ENCODE measurements at regions not wholly inside any gene's neighbourhood (a gene's known extent, or its start where the extent isn't known, plus 50 kb on each side); places are given as distances from the start of the nearest gene placed in this dataset.

DNA sequence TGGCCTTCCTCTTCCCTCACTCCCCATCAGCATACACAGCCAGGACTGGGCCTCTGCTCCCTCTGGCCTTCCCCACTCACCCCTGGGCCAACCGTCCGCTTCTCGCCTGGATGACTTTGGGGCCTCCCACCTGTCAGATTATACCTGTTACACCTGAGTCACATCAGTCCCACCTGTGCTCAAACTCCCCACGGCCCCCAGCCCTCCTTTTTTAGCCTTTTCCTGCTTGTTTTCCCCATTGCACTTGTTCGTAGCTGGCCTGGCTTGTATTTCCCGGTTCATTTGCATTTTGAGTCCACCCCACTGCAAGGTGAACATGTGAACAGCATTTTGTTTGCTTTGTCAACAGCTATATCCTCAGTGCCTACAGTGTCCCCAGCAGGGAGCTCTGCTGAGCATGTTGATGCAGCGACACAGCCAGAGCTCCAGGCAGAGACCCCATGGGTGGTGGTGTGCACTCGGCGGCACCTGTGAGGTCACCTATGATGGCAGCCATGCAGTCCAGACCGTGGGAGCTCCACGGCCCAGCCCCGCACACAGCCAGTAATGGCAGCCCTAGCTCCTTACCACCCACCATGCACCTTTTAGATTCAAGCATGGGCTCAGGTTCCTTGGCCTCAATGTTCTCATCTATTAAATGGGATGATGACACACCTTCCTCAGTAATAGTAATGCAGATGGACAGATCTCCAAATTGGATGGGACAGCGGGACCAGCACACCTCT lies 276.4 kb upstream of the HS6ST1 start:
- Histone ChIP-seq H3K9me3 (replicated peaks; ENCODE audit: control insufficient read depth, insufficient read depth, low read depth, low read length) (no peaks in the 10 kb centered on the region), H3K79me2 (ENCODE audit: control insufficient read depth, insufficient read depth, low read length) (no peaks in the 10 kb centered on the region), H3K9me1 (ENCODE audit: control insufficient read depth, insufficient read depth, low read length) (no peaks in the 10 kb centered on the region), H3K4me3 (no peak overlapping the region), H3K4me1 (replicated peaks in 1 of 2; ENCODE audit: control insufficient read depth in 2 of 2, insufficient read depth in 2 of 2, low read length in 2 of 2) (no peaks in the 10 kb centered on the region), H2AFZ (ENCODE audit: low read depth, low read length) (no peak overlapping the region), H3K9ac (ENCODE audit: insufficient read depth in 1 of 2, low read depth in 2 of 2, low read length in 2 of 2) (no peak overlapping the region), H3K4me2 (ENCODE audit: insufficient read depth, low read length) (no peak overlapping the region), H3K27ac (ENCODE audit: extremely low read depth, low read depth, low read length) (no peak overlapping the region), H3K27me3 (ENCODE audit: control insufficient read depth in 2 of 2, insufficient read depth in 2 of 2, low read length in 2 of 2) (peaks cover 5 to 51% of the 10 kb centered on the region in 2 experiments; a peak in 3 of 5 replicates), H3K36me3 (ENCODE audit: control insufficient read depth, insufficient read depth, low read length) (no peaks in the 10 kb centered on the region), H4K20me1 (replicated peaks; ENCODE audit: control insufficient read depth, insufficient read depth, low read length) (no peaks in the 10 kb centered on the region)
- ATAC-seq = no peak
- no peak for DNase-seq (ENCODE audit: extremely low read depth in 1 of 4, low spot score in 3 of 4)
- TF ChIP-seq CHD2 (IDR thresholded peaks at IDR 0.05; ENCODE audit: low read depth, low read length) (no peak), ZNF121 (CRISPR knock-in tag; conservative IDR thresholded peaks at IDR 0.05) (no peak), STAT5A (IDR thresholded peaks at IDR 0.05; ENCODE audit: borderline replicate concordance, low read length) (no peak), ZNF140 (CRISPR knock-in tag; IDR thresholded peaks at IDR 0.05) (no peak), NR3C1 (CRISPR knock-in tag; IDR thresholded peaks at IDR 0.05) (no peak), PYGO2 (tag; IDR thresholded peaks at IDR 0.05) (no peak), HIVEP1 (CRISPR knock-in tag; IDR thresholded peaks at IDR 0.05) (no peak), RB1 (IDR thresholded peaks at IDR 0.05; ENCODE audit: low read depth) (no peak), FOXK1 (CRISPR knock-in tag; IDR thresholded peaks at IDR 0.05; ENCODE audit: borderline replicate concordance) (no peak), ETS2 (tag; IDR thresholded peaks at IDR 0.05; ENCODE audit: borderline replicate concordance, poor library complexity, severe bottlenecking) (no peak), PRMT5 (CRISPR knock-in tag; IDR thresholded peaks at IDR 0.05) (no peak), ZNF444 (CRISPR knock-in tag; IDR thresholded peaks at IDR 0.05) (no peak), RBM39 (optimal IDR thresholded peaks at IDR 0.05; ENCODE audit: low read depth, low read length) (no peak), ZNF780A (CRISPR knock-in tag; IDR thresholded peaks at IDR 0.05) (no peak), CXXC5 (CRISPR knock-in tag; IDR thresholded peaks at IDR 0.05) (no peak), ZNF668 (CRISPR knock-in tag; IDR thresholded peaks at IDR 0.05) (no peak), EP400 (IDR thresholded peaks at IDR 0.05) (no peak)
- TF ChIP-seq, protein P1, sequence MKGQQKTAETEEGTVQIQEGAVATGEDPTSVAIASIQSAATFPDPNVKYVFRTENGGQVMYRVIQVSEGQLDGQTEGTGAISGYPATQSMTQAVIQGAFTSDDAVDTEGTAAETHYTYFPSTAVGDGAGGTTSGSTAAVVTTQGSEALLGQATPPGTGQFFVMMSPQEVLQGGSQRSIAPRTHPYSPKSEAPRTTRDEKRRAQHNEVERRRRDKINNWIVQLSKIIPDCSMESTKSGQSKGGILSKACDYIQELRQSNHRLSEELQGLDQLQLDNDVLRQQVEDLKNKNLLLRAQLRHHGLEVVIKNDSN (CRISPR knock-in tag; IDR thresholded peaks at IDR 0.05) = no peak
- TF ChIP-seq, protein P2, sequence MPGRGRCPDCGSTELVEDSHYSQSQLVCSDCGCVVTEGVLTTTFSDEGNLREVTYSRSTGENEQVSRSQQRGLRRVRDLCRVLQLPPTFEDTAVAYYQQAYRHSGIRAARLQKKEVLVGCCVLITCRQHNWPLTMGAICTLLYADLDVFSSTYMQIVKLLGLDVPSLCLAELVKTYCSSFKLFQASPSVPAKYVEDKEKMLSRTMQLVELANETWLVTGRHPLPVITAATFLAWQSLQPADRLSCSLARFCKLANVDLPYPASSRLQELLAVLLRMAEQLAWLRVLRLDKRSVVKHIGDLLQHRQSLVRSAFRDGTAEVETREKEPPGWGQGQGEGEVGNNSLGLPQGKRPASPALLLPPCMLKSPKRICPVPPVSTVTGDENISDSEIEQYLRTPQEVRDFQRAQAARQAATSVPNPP (IDR thresholded peaks at IDR 0.05; ENCODE audit: borderline replicate concordance, insufficient read depth, insufficient read length) = no peak
- TF ChIP-seq, protein P3, sequence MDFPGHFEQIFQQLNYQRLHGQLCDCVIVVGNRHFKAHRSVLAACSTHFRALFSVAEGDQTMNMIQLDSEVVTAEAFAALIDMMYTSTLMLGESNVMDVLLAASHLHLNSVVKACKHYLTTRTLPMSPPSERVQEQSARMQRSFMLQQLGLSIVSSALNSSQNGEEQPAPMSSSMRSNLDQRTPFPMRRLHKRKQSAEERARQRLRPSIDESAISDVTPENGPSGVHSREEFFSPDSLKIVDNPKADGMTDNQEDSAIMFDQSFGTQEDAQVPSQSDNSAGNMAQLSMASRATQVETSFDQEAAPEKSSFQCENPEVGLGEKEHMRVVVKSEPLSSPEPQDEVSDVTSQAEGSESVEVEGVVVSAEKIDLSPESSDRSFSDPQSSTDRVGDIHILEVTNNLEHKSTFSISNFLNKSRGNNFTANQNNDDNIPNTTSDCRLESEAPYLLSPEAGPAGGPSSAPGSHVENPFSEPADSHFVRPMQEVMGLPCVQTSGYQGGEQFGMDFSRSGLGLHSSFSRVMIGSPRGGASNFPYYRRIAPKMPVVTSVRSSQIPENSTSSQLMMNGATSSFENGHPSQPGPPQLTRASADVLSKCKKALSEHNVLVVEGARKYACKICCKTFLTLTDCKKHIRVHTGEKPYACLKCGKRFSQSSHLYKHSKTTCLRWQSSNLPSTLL (IDR thresholded peaks at IDR 0.05) = no peak
- ChIA-PET CTCF (ENCODE audit: low intra/inter-chr PET ratio) (no interaction called here), POLR2A (interaction anchor here (0.6 kb wide), 1 partner anchor 15 kb away, joined by 3 read pairs; no protein-coding TSS in a partner anchor)
- 0% methylated on average over 13 of the region's 13 CpGs for WGBS (ENCODE audit: insufficient coverage, low coverage, missing lambda C conversion rate)
- intact Hi-C loops (cut with micrococcal nuclease) = no loop called here
- in situ Hi-C loops (cut with MboI) = no loop called here
- no TSS peak for BruUV-seq (replicated peaks)
- no peak for FAIRE-seq
